ENCODE measurements at regions not wholly inside any gene's neighbourhood (a gene's known extent, or its start where the extent isn't known, plus 50 kb on each side); places are given as distances from the start of the nearest gene placed in this dataset.
"Not testable (repeated sequence)": the region's sequence is repeated elsewhere in the genome, so short reads cannot be mapped to it uniquely, and the experiment has no call there.

- no peak for DNase-seq
Measured at GRCh38 chr10:29879862-29880261, 179.5 kb downstream of the JCAD start.

- DNase-seq, result no peak
Measured at GRCh38 chr10:29878492-29878891, 180.9 kb downstream of the JCAD start.

- DNase-seq, result peak; percentile 57
Measured at GRCh38 chr10:29877793-29878491, 181.4 kb downstream of the JCAD start.

- DNase-seq, result no peak
Measured at GRCh38 chr10:29876008-29876555, 183.3 kb downstream of the JCAD start.

GRCh38 chr10:29874606-29875269 is 184.6 kb downstream of the JCAD start:
- no peak for DNase-seq

GRCh38 chr10:29873941-29874484 is 185.4 kb downstream of the JCAD start:
- DNase-seq, result peak; percentile 46

- DNase-seq, result no peak
Measured at GRCh38 chr10:29870522-29871044, 188.8 kb downstream of the JCAD start.

GRCh38 chr10:29869593-29869992 is 189.8 kb downstream of the JCAD start:
- DNase-seq, result no peak

GRCh38 chr10:29866356-29866755 is 193.0 kb downstream of the JCAD start:
- no peak for DNase-seq

- no peak for DNase-seq
Measured at GRCh38 chr10:29865700-29866355, 193.6 kb downstream of the JCAD start.

GRCh38 chr10:29862923-29863614 is 196.3 kb downstream of the JCAD start:
- peak; percentile 74 for DNase-seq

GRCh38 chr10:29861811-29862505 is 197.4 kb downstream of the JCAD start:
- peak; percentile 82 for DNase-seq

- not testable (repeated sequence) for DNase-seq
Measured at GRCh38 chr10:29861231-29861630, 198.2 kb downstream of the JCAD start.

- peak; percentile 91 for DNase-seq
Measured at GRCh38 chr10:29860166-29860565, 199.2 kb downstream of the JCAD start.

GRCh38 chr10:29859521-29860130 is 199.8 kb downstream of the JCAD start:
- peak; percentile 46 for DNase-seq

GRCh38 chr10:29858702-29859267 is 200.6 kb downstream of the JCAD start:
- DNase-seq, result no peak

- peak; percentile 81 for DNase-seq
Measured at GRCh38 chr10:29857843-29858701, 201.3 kb downstream of the JCAD start.

GRCh38 chr10:29856295-29856694 is 203.1 kb downstream of the JCAD start:
- DNase-seq, result no peak

- no peak for DNase-seq
Measured at GRCh38 chr10:29853913-29854312, 205.5 kb downstream of the JCAD start.

- no peak for DNase-seq
Measured at GRCh38 chr10:29851241-29851640, 208.1 kb downstream of the JCAD start.

Data from fibroblast of skin of back (primary cell).